Bronchial epithelial cell (primary cell): ENCODE measurements at regions not wholly inside any gene's neighbourhood (a gene's known extent, or its start where the extent isn't known, plus 50 kb on each side); places are given as distances from the start of the nearest gene placed in this dataset.

ENCODE experiments used
- DNase-seq: peaks from one replicate; pipeline ENCODE4 v3.0.0-alpha.2; 2010; ENCODE audit warnings: low read depth
- FAIRE-seq: peaks from 2 replicates; lab custom pipeline; 2011; peaks lifted over from hg19 to GRCh38; lab: Jason Lieb, UNC
- H3K27me3 ChIP-seq: 2 replicates; pipeline ENCODE4 v1.5.1; 2011; ENCODE audit warnings: low read length; ENCODE audit not compliant: control insufficient read depth, insufficient read depth
- H3K36me3 ChIP-seq: 2 replicates; pipeline ENCODE4 v1.5.1; 2011; ENCODE audit warnings: low read length; ENCODE audit not compliant: control insufficient read depth, insufficient read depth
- H3K4me3 ChIP-seq: 2 replicates; pipeline ENCODE4 v1.5.1; 2011; ENCODE audit warnings: mild to moderate bottlenecking, low read depth, low read length, control low read depth
- CTCF ChIP-seq: IDR thresholded peaks from 2 replicates; pipeline ENCODE4 v1.5.1; 2011; ENCODE audit warnings: mild to moderate bottlenecking, moderate library complexity, low read length, control low read depth, inconsistent platforms; ENCODE audit not compliant: insufficient read depth, severe bottlenecking

GRCh38 chr13:90362707-90363106 lies 984.8 kb upstream of the MIR17HG start:
- DNase-seq (no peak), FAIRE-seq (no peak)
- no peak for TF ChIP-seq CTCF
- Histone ChIP-seq H3K27me3 (no peaks in the 10 kb centered on the region), H3K36me3 (no peaks in the 10 kb centered on the region), H3K4me3 (no peak overlapping the region)

DNA sequence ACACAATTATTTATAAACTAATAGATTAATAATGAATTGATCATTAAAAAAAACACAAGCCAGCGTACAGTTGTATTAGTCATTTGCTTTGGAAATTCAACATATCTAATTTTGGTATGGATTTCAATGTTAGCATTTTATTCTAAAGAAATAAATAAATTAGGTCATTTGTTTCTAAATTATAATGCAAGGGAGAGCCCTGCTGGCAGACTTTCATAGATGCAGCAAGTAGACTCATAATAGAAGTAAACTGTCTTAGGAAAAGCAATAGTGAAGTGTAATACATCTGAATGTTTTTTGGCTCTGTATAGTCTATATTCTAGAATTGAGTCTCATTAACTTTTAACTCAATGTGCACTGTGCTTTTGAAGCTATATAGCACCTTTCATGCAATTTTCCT lies 982.4 kb upstream of the MIR17HG start:
- TF ChIP-seq CTCF, result no peak
- no peak for DNase-seq
- no peak for FAIRE-seq
- H3K4me3 ChIP-seq, result no peak overlapping the region
- H3K27me3 ChIP-seq, result no peaks in the 10 kb centered on the region
- H3K36me3 ChIP-seq, result no peaks in the 10 kb centered on the region

- TF ChIP-seq CTCF, result no peak
- Histone ChIP-seq H3K36me3 (no peaks in the 10 kb centered on the region), H3K4me3 (no peak overlapping the region), H3K27me3 (no peaks in the 10 kb centered on the region)
- no peak for DNase-seq
- FAIRE-seq, result no peak
Measured at GRCh38 chr13:90374168-90374567, 973.3 kb upstream of the MIR17HG start.

- Histone ChIP-seq H3K27me3 (no peaks in the 10 kb centered on the region), H3K4me3 (no peak overlapping the region), H3K36me3 (no peaks in the 10 kb centered on the region)
- DNase-seq, result no peak
- no peak for FAIRE-seq
- no peak for TF ChIP-seq CTCF
Measured at GRCh38 chr13:90375851-90376250, 971.6 kb upstream of the MIR17HG start.

- no peak for TF ChIP-seq CTCF
- no peak for FAIRE-seq
- Histone ChIP-seq H3K27me3 (no peaks in the 10 kb centered on the region), H3K36me3 (no peaks in the 10 kb centered on the region), H3K4me3 (no peak overlapping the region)
- no peak for DNase-seq
Measured at GRCh38 chr13:90382425-90382824, 965.1 kb upstream of the MIR17HG start.

DNA sequence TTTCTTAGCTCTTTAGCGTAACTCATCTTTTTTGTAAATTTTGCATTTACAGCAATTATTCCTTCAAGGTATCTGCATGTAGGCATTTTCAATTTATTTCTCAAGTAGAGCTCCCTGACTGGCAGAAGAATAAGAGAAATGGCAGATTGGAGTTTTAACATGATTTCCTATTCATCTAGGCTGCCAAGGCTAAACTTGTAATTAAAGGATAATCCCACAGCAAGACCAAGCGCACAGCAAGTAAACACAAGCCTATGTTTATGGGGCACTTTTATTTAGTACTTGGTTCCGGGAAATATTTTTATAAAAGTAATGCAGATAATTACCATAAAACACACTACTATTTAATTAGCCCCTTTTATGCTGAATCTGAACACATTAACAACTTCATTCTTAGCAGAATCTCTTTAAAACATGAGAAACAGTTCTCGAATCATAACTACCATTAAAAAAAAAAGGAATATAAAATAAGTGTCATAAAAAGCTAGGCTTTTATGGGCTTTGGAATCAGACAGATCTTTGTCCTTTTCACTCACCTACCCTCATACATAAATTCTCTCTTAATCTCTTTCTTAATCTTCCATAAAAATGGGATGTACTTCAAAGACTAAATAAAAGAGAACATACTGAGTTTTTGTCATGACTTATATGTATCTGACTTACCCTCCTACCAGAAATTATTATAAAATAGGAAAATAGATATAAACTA lies 961.6 kb upstream of the MIR17HG start:
- H3K4me3 ChIP-seq, result no peak overlapping the region
- no peak for FAIRE-seq
- H3K27me3 ChIP-seq, result no peaks in the 10 kb centered on the region
- no peak for TF ChIP-seq CTCF
- no peaks in the 10 kb centered on the region for H3K36me3 ChIP-seq
- no peak for DNase-seq
